ENCODE measurements at regions not wholly inside any gene's neighbourhood (a gene's known extent, or its start where the extent isn't known, plus 50 kb on each side); places are given as distances from the start of the nearest gene placed in this dataset.

- no peak for TF ChIP-seq CTCF (IDR thresholded peaks at IDR 0.05)
- no peak for TF ChIP-seq POLR2A (IDR thresholded peaks at IDR 0.05)
- no peak for TF ChIP-seq EP300 (IDR thresholded peaks at IDR 0.05)
Observed at GRCh38 chr4:57312296-57312695, 202.1 kb upstream of the IGFBP7 start.
